H1 (cell line): ENCODE measurements at regions not wholly inside any gene's neighbourhood (a gene's known extent, or its start where the extent isn't known, plus 50 kb on each side); places are given as distances from the start of the nearest gene placed in this dataset.

Experiments used
- CTCF ChIA-PET: fragments of 300-600 bp; sonication (Branson Sonifier 250); formaldehyde crosslinking; loops from one replicate; lab custom pipeline; 2021; ENCODE audit not compliant: partially characterized antibody; lab: Charles Lee
- POLR2A ChIA-PET: fragments of 300-600 bp; sonication (Branson Sonifier 250); formaldehyde crosslinking; loops from one replicate; lab custom pipeline; 2021; ENCODE audit warnings: inconsistent platforms; ENCODE audit not compliant: partially characterized antibody; lab: Charles Lee
- DNase-seq, 2 experiments: peaks; one replicate each; pipeline versions ENCODE4 v3.0.0 to v3.0.0-alpha.2; 2010 to 2022; ENCODE audit warnings: low spot score in 2 of 2, low read depth in 1 of 2, mixed read lengths in 1 of 2
- FAIRE-seq: peaks from 2 replicates; lab custom pipeline; 2011; peaks lifted over from hg19 to GRCh38; lab: Jason Lieb, UNC
- H2AFZ ChIP-seq: 2 replicates; pipeline ENCODE4 v1.8.1; 2012; ENCODE audit warnings: low read length, inconsistent platforms
- H2AK5ac ChIP-seq: 2 replicates; pipeline ENCODE4 v1.6.1; 2013; ENCODE audit warnings: low read depth, low read length
- H2BK120ac ChIP-seq: replicated peaks from 2 replicates; pipeline ENCODE3; 2013; ENCODE audit warnings: low read depth, low read length, inconsistent platforms
- H2BK12ac ChIP-seq: 2 replicates; pipeline ENCODE4 v1.6.1; 2013; ENCODE audit warnings: low read depth, low read length
- H2BK15ac ChIP-seq: 2 replicates; pipeline ENCODE4 v1.6.1; 2013; ENCODE audit warnings: low read length
- H2BK20ac ChIP-seq: 2 replicates; pipeline ENCODE4 v1.6.1; 2013; ENCODE audit warnings: low read length
- H2BK5ac ChIP-seq: 2 replicates; pipeline ENCODE4 v1.6.1; 2013; ENCODE audit warnings: low read depth, low read length
- H3K14ac ChIP-seq: 2 replicates; pipeline ENCODE4 v1.6.1; 2013; ENCODE audit warnings: inconsistent platforms; ENCODE audit not compliant: insufficient read length
- H3K18ac ChIP-seq: 2 replicates; pipeline ENCODE4 v1.6.1; 2013; ENCODE audit warnings: low read length; ENCODE audit errors: extremely low read depth
- H3K23ac ChIP-seq: 2 replicates; pipeline ENCODE4 v1.6.1; 2013; ENCODE audit warnings: inconsistent platforms; ENCODE audit not compliant: insufficient read length
- H3K23me2 ChIP-seq: 2 replicates; pipeline ENCODE4 v1.6.1; 2013; ENCODE audit warnings: low read depth, low read length
- H3K27ac ChIP-seq: 2 replicates; pipeline ENCODE4 v1.6.1; 2011; ENCODE audit warnings: low read depth, low read length, inconsistent platforms
- H3K27me3 ChIP-seq, 4 experiments: replicated peaks in 1 of 4; 1 replicate in 1 of 4; 2 replicates in 3 of 4; pipeline versions ENCODE4 v1.6.1 to v1.8.1; 2011 to 2013; ENCODE audit warnings: low read length in 3 of 4, mild to moderate bottlenecking in 3 of 4, inconsistent platforms in 2 of 4, mixed read lengths in 2 of 4, moderate library complexity in 1 of 4; ENCODE audit not compliant: control insufficient read depth in 3 of 4, insufficient read depth in 3 of 4; ENCODE audit errors: extremely low read depth in 1 of 4
- H3K36me3 ChIP-seq, 4 experiments: 2 replicates each; pipeline versions ENCODE4 v1.6.1 to v1.8.1; 2011 to 2013; ENCODE audit warnings: mild to moderate bottlenecking in 4 of 4, low read length in 3 of 4, moderate library complexity in 2 of 4, control low read depth in 1 of 4, inconsistent platforms in 1 of 4; ENCODE audit not compliant: insufficient read depth in 4 of 4, control insufficient read depth in 2 of 4
- H3K4ac ChIP-seq: replicated peaks from 2 replicates; pipeline ENCODE3; 2013; ENCODE audit warnings: low read length, low read depth, mixed read lengths, inconsistent platforms; ENCODE audit not compliant: insufficient read length
- H3K4me1 ChIP-seq, 4 experiments: replicated peaks in 1 of 4; 1 replicate in 1 of 4; 2 replicates in 3 of 4; pipeline versions ENCODE4 v1.6.1 to v1.8.1; 2011 to 2013; ENCODE audit warnings: low read length in 3 of 4, inconsistent platforms in 2 of 4, mixed read lengths in 1 of 4; ENCODE audit not compliant: insufficient read depth in 4 of 4, control insufficient read depth in 3 of 4
- H3K4me2 ChIP-seq, 2 experiments: 2 replicates each; pipeline versions ENCODE4 v1.6.1 to v1.8.1; 2011 to 2013; ENCODE audit warnings: low read depth in 2 of 2, low read length in 2 of 2, control low read depth in 1 of 2, inconsistent platforms in 1 of 2, mild to moderate bottlenecking in 1 of 2; ENCODE audit not compliant: insufficient read depth in 1 of 2
- H3K4me3 ChIP-seq, 4 experiments: fragments of 200-600, 300-600 bp in 1 of 4; sonication (generic), shearing (Covaris generic), sonication (Bioruptor Twin) in 1 of 4; 2 replicates each; pipeline versions ENCODE4 v1.5.1 to v1.8.1; 2011 to 2016; ENCODE audit warnings: low read length in 4 of 4, low read depth in 3 of 4, control low read depth in 2 of 4, inconsistent platforms in 2 of 4, mild to moderate bottlenecking in 2 of 4, mixed read lengths in 1 of 4, moderate library complexity in 1 of 4; ENCODE audit not compliant: insufficient read depth in 2 of 4; ENCODE audit errors: extremely low read depth in 1 of 4
- H3K56ac ChIP-seq: replicated peaks from 2 replicates; pipeline ENCODE3; 2013; ENCODE audit warnings: low read depth, mild to moderate bottlenecking, mixed read lengths, low read length, inconsistent platforms; ENCODE audit not compliant: insufficient read length
- H3K79me1 ChIP-seq: 2 replicates; pipeline ENCODE4 v1.6.1; 2013; ENCODE audit warnings: low read depth, low read length, control low read depth
- H3K79me2 ChIP-seq, 2 experiments: 2 replicates each; pipeline versions ENCODE4 v1.6.1 to v1.8.1; 2012 to 2013; ENCODE audit warnings: low read length in 2 of 2, mild to moderate bottlenecking in 2 of 2, inconsistent platforms in 1 of 2; ENCODE audit not compliant: insufficient read depth in 2 of 2, control insufficient read depth in 1 of 2
- H3K9ac ChIP-seq, 4 experiments: replicated peaks in 1 of 4; 1 replicate in 1 of 4; 2 replicates in 3 of 4; pipeline versions ENCODE4 v1.6.1 to v1.8.1; 2011 to 2013; ENCODE audit warnings: low read depth in 3 of 4, low read length in 3 of 4, control low read depth in 2 of 4, mild to moderate bottlenecking in 2 of 4, moderate library complexity in 2 of 4, inconsistent platforms in 1 of 4; ENCODE audit errors: extremely low read depth in 1 of 4
- H3K9me3 ChIP-seq, 2 experiments: 2 replicates each; pipeline versions ENCODE4 v1.6.1 to v1.8.1; 2012 to 2013; ENCODE audit warnings: mild to moderate bottlenecking in 2 of 2, moderate library complexity in 2 of 2, control low read depth in 1 of 2, inconsistent platforms in 1 of 2, low read depth in 1 of 2, low read length in 1 of 2, mixed read lengths in 1 of 2; ENCODE audit not compliant: insufficient read depth in 2 of 2
- H4K20me1 ChIP-seq, 2 experiments: replicated peaks in 1 of 2; 2 replicates each; pipeline versions ENCODE3 to v1.8.1; 2011 to 2013; ENCODE audit warnings: inconsistent platforms in 2 of 2, low read length in 2 of 2, mild to moderate bottlenecking in 1 of 2; ENCODE audit not compliant: insufficient read depth in 2 of 2, control insufficient read depth in 1 of 2
- H4K5ac ChIP-seq: 2 replicates; pipeline ENCODE4 v1.6.1; 2013; ENCODE audit warnings: low read length, low read depth, mixed read lengths, inconsistent platforms; ENCODE audit not compliant: insufficient read length
- H4K8ac ChIP-seq: 2 replicates; pipeline ENCODE4 v1.8.0; 2013; ENCODE audit warnings: mild to moderate bottlenecking, moderate library complexity, low read length, inconsistent platforms; ENCODE audit not compliant: insufficient read depth; ENCODE audit errors: extremely low read depth
- H4K91ac ChIP-seq: replicated peaks from 2 replicates; pipeline ENCODE3; 2013; ENCODE audit warnings: low read length, mixed read lengths, inconsistent platforms; ENCODE audit not compliant: insufficient read length
- ASH2L ChIP-seq: fragments of 200-600, 300-600 bp; sonication (generic); IDR thresholded peaks from one replicate; pipeline ENCODE4 v1.7.1; 2017; ENCODE audit warnings: low read length
- ATF2 ChIP-seq: IDR thresholded peaks from 2 replicates; pipeline ENCODE4 v1.6.1; 2012; ENCODE audit warnings: low read length, inconsistent platforms
- CBX8 ChIP-seq: fragments of 300-800, 300-1000 bp; sonication (generic); IDR thresholded peaks from 2 replicates; pipeline ENCODE4 v1.7.1; 2016; ENCODE audit warnings: low read depth, low read length, borderline replicate concordance
- CTCF ChIP-seq, 3 experiments: IDR thresholded peaks; 1 replicate in 2 of 3; 2 replicates in 1 of 3; pipeline versions ENCODE4 v1.5.1 to v1.6.1; 2011; ENCODE audit warnings: low read length in 3 of 3, mild to moderate bottlenecking in 3 of 3, inconsistent platforms in 2 of 3, low read depth in 1 of 3, moderate library complexity in 1 of 3; ENCODE audit not compliant: insufficient read depth in 1 of 3; ENCODE audit errors: control extremely low read depth in 1 of 3
- JUN ChIP-seq: IDR thresholded peaks from 2 replicates; pipeline ENCODE4 v1.6.1; 2011; ENCODE audit warnings: low read depth, mild to moderate bottlenecking, improper control_type of control experiment, low read length
- KDM1A ChIP-seq: fragments of 200-600, 300-600 bp; sonication (generic); IDR thresholded peaks from 2 replicates; pipeline ENCODE4 v1.7.1; 2016; ENCODE audit warnings: mild to moderate bottlenecking, low read length, borderline replicate concordance
- KDM5A ChIP-seq: fragments of 200-600 bp; IDR thresholded peaks from 2 replicates; pipeline ENCODE4 v1.7.1; 2012; ENCODE audit warnings: mild to moderate bottlenecking, low read length, inconsistent platforms, mixed read lengths
- TEAD4 ChIP-seq: IDR thresholded peaks from 2 replicates; pipeline ENCODE4 v1.6.1; 2012; ENCODE audit warnings: low read depth, low read length, inconsistent platforms, mixed read lengths
- WGBS, 2 experiments: shearing (Covaris generic) in 1 of 2; methylation state at CpG; one replicate each; pipeline versions ENCODE4 v1.1.6 to v1.1.7; 2013 to 2015; ENCODE audit warnings: low lambda C conversion rate in 2 of 2, mixed read lengths in 2 of 2, inconsistent platforms in 1 of 2, low coverage in 1 of 2, missing lambda C conversion rate in 1 of 2; ENCODE audit not compliant: insufficient replicate concordance in 2 of 2, insufficient coverage in 1 of 2, insufficient read length in 1 of 2; ENCODE audit errors: extremely low coverage in 1 of 2, missing lambda C conversion rate in 1 of 2; 5-methylcytosine and 5-hydroxymethylcytosine counted together

- Histone ChIP-seq H3K23ac (no peak overlapping the region), H3K4ac (no peak overlapping the region), H2BK120ac (no peak overlapping the region), H2BK12ac (no peak overlapping the region), H3K9me3 (no peaks in the 10 kb centered on the region), H3K56ac (no peak overlapping the region), H3K4me1 (no peaks in the 10 kb centered on the region), H3K14ac (no peak overlapping the region), H4K5ac (no peak overlapping the region), H3K79me2 (no peaks in the 10 kb centered on the region), H4K20me1 (no peaks in the 10 kb centered on the region), H3K27me3 (no peaks in the 10 kb centered on the region), H3K36me3 (no peaks in the 10 kb centered on the region), H2AK5ac (no peak overlapping the region), H3K27ac (no peak overlapping the region), H3K9ac (no peak overlapping the region), H3K23me2 (no peaks in the 10 kb centered on the region), H2BK20ac (no peak overlapping the region), H2AFZ (no peak overlapping the region), H3K79me1 (no peaks in the 10 kb centered on the region), H3K18ac (no peak overlapping the region), H2BK15ac (no peak overlapping the region), H3K4me2 (no peak overlapping the region), H3K4me3 (no peak overlapping the region), H2BK5ac (no peak overlapping the region), H4K8ac (no peak overlapping the region), H4K91ac (no peak overlapping the region)
- DNase-seq (no peak), FAIRE-seq (no peak)
- 87% methylated on average over 8 of the region's 8 CpGs; no CpG with 5 or more reads in 1 of the 2 experiments for WGBS, 2 experiments
- ChIA-PET POLR2A (no interaction called here), CTCF (interaction anchor here (0.6 kb wide), 1 partner anchor 1751 kb away, joined by 3 read pairs; no protein-coding TSS in a partner anchor)
- TF ChIP-seq ASH2L (no peak), TEAD4 (no peak), ATF2 (no peak), CBX8 (no peak), JUN (no peak), KDM1A (no peak), CTCF (IDR thresholded peaks at IDR 0.05; ENCODE audit: control extremely low read depth in 1 of 3, insufficient read depth in 1 of 3, low read depth in 1 of 3, low read length in 3 of 3) (no peak), KDM5A (no peak)
Measured at GRCh38 chr10:28105561-28105960, 106.7 kb upstream of the ODAD2 start.
